DMS79 (cell line): ENCODE measurements at regions not wholly inside any gene's neighbourhood (a gene's known extent, or its start where the extent isn't known, plus 50 kb on each side); places are given as distances from the start of the nearest gene placed in this dataset.
"Not testable (repeated sequence)": the region's sequence is repeated elsewhere in the genome, so short reads cannot be mapped to it uniquely, and the experiment has no call there.

ENCODE experiments used
- DNase-seq: peaks from one replicate; lab custom pipeline; 2025; lab: John Stamatoyannopoulos, UW

DNA sequence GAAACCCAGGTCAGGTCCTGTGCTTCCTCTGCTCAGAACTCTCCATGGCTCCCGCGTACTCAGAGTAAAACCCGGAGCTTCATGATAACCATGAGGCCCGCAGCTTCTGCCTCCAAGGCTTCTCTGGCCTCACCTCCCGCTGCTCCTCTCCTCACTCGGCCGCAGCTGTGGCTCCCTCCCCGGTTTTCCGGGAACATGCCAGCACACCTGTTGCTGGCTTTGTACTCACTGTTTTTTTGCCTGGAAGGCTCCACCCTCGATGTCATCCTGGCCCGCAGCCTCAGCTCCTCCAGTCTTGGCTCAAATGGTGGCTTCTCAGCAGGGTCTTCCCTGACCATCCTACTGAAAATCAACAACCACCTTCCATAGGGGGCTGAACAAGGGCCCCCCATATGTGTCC lies 57.7 kb upstream of the SULF2 start:
- DNase-seq, result not testable (repeated sequence)

DNA sequence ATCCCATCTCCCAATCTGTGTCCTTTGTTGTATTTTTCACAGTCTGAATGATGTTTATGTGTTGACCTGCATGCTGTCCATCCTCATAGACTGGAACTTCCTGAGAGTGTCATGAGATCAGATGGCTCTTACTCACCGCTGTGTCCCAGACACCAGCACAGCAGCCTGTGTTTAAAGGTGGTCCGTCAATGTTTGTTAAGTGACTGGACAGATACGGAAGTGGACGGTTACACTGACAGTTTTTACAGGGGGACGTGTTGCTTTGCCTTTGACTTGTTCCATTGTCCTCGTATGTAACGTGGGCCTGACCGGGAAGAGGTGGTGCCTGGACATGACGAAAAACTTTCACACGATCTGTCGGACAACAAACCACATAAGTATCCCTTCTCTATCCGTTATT lies 56.7 kb upstream of the SULF2 start:
- DNase-seq, result not testable (repeated sequence)

DNA sequence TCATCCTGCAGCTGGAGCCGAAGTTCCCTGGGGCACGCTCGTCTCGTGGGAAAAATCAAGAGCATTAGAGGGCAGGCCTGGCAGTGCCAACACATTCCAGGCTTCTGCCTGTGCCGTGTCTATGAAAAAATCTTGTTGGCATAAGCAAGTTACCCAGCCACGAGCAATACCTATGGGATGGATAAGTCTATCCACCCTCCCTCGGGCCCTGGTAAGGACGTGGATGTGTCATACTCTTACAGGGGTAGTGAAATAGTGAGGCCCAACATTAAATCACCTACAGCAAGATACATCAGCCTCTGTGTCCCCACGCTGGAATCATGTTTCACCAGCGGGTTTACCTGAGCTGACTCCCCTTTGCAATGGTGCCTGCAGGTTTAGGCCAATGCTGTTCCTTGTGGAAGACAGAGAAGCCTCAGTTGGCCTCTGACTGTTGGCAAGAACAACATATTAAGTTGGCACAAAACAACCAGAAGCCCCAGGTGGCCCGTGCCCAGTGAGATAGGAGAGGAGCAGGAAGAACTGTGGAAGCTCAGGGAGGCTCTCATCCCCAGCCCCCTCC lies 51.1 kb upstream of the SULF2 start:
- DNase-seq, result not testable (repeated sequence)
